OCI-LY1 (cell line): ENCODE measurements at regions not wholly inside any gene's neighbourhood (a gene's known extent, or its start where the extent isn't known, plus 50 kb on each side); places are given as distances from the start of the nearest gene placed in this dataset.

ENCODE experiments used
- EZH2 ChIP-seq: fragments of 200-600 bp; sonication (generic), shearing (Covaris generic); IDR thresholded peaks from 2 replicates; pipeline ENCODE4 v1.8.0; 2017; ENCODE audit warnings: borderline replicate concordance, mixed run types, mild to moderate bottlenecking, antibody characterized with exemption, low read length, moderate library complexity, mixed read lengths
- TF ChIP-seq, protein P1 (sequence below): fragments of 200-600 bp; sonication (generic), shearing (Covaris generic); IDR thresholded peaks from 2 replicates; pipeline ENCODE4 v1.5.1; 2017; ENCODE audit warnings: mild to moderate bottlenecking, antibody characterized with exemption, low read length, moderate library complexity, mixed read lengths

DNA sequence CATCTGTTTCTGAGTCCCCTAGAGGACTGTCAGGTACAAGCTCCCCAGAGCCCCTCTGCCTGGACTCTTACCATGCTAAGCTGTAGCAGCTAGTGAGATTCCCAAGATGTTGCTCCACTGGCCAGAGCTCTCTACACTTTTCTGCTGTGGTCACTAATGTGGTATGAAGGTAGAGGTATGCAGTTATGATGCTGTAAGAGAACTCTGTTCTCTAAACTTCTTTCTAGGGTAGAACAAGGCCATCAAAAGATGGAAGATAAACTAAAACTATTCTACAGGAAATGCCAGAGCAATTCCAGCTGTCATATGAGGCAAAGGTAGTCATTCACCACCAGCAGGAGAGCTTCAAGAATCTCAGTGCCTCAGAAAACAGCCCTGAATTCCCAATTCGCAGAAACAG lies 517.4 kb upstream of the ARRDC4 start:
- TF ChIP-seq, protein P1, sequence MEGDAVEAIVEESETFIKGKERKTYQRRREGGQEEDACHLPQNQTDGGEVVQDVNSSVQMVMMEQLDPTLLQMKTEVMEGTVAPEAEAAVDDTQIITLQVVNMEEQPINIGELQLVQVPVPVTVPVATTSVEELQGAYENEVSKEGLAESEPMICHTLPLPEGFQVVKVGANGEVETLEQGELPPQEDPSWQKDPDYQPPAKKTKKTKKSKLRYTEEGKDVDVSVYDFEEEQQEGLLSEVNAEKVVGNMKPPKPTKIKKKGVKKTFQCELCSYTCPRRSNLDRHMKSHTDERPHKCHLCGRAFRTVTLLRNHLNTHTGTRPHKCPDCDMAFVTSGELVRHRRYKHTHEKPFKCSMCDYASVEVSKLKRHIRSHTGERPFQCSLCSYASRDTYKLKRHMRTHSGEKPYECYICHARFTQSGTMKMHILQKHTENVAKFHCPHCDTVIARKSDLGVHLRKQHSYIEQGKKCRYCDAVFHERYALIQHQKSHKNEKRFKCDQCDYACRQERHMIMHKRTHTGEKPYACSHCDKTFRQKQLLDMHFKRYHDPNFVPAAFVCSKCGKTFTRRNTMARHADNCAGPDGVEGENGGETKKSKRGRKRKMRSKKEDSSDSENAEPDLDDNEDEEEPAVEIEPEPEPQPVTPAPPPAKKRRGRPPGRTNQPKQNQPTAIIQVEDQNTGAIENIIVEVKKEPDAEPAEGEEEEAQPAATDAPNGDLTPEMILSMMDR, result no peak
- no peak for TF ChIP-seq EZH2
